GM23248 (cell line): ENCODE measurements at regions not wholly inside any gene's neighbourhood (a gene's known extent, or its start where the extent isn't known, plus 50 kb on each side); places are given as distances from the start of the nearest gene placed in this dataset.

Source experiments
- EZH2 ChIP-seq: fragments of 200-600 bp; sonication (generic); IDR thresholded peaks from 2 replicates; pipeline ENCODE4 v1.6.1; 2018; ENCODE audit warnings: antibody characterized with exemption, mild to moderate bottlenecking; ENCODE audit not compliant: insufficient read depth, poor library complexity, severe bottlenecking
- EZH2phosphoT487 ChIP-seq: fragments of 200-600 bp; sonication (generic); IDR thresholded peaks from 2 replicates; pipeline ENCODE4 v1.6.1; 2018; ENCODE audit warnings: antibody characterized with exemption, moderate library complexity, mild to moderate bottlenecking, low read depth; ENCODE audit not compliant: insufficient read depth

DNA sequence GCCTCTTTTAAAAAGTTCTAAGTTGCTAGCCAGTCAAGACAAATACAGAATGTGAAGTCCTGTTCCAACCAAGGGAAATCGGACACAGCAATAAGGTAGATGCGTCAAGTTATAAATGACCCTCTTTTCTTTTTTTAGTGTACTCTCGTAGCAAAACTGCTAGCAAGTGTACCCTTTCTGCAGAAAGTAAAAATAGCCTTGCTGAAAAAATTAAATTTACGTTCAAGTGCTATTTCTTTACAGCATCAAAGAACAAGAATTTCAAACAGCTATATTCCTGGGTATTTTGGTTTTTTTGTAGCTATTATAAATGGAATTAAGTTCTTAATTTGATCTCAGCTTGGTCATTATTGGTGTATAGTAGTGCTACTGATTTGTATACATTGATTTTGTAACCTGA, 119.2 kb downstream of the NAA11 start:
- TF ChIP-seq EZH2 (no peak), EZH2phosphoT487 (no peak)
